ENCODE measurements at regions not wholly inside any gene's neighbourhood (a gene's known extent, or its start where the extent isn't known, plus 50 kb on each side); places are given as distances from the start of the nearest gene placed in this dataset.

DNA sequence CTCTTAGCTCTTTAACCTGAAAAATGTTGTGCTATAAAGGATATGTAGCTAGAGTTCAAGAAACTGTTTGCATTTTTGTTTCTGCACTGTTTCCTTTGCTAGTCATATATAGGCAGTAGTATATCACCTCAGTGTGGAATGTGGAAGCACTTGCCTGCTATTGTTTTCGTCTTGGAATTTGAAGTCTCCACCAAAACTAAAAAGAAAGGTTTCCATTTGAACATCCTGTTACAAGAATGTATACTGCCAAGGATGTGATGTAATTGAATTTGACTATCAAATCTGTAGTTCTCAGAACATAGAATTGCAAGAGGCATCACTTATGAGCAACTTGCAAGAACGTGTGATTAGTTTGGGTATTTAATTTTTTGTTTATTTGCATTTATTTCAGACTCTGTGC, 51.1 kb upstream of the MEOX2 start:
- no peak for DNase-seq

Data from NCI-H446 (cell line).